NCI-H345 treated with DMSO at 0.1 percent for 48 hours (cell line): ENCODE measurements at regions not wholly inside any gene's neighbourhood (a gene's known extent, or its start where the extent isn't known, plus 50 kb on each side); places are given as distances from the start of the nearest gene placed in this dataset.
"Not testable (repeated sequence)": the region's sequence is repeated elsewhere in the genome, so short reads cannot be mapped to it uniquely, and the experiment has no call there.

ENCODE experiments used
- DNase-seq: peaks from one replicate; lab custom pipeline; 2025; ENCODE audit not compliant: unreplicated experiment; lab: John Stamatoyannopoulos, UW

DNA sequence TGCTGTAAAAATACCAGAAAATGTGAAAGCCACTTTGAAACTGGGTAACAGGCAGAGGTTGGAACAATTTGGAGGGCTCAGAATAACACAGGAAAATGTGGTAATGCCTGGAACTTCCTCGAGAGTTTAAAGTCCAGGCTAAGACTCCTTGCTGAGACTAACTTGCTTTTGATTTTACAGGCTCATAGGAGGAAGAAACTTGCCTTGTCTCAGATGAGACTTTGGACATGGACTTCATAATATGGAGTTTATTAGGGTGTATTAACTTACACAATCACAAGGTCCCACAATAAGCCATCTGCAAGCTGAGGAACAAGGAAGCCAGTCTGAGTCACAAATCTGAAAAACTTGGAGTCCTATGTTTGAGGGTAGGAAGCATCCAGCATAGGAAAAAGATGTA, 293.4 kb upstream of the TMEFF2 start:
- DNase-seq = not testable (repeated sequence)

DNA sequence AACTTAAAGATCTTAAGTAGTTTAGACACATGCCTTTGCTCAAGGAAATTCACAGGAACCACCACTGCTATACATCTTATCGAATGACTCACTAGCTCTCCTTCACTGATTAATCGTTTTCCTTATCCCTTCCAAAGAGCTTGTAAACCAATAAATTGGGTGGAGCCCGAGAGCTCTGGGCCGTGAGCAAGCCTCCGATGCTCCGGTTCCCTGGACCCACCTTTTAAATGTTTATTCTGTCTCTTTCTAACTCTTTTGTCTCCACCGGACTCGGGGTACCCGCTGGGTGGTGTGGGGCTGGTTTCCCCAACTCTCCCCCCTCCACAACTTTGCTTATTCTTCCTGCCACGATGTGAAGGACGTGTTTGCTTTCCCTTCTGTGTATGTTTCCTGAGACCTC, 292.9 kb upstream of the TMEFF2 start:
- DNase-seq = no peak

DNA sequence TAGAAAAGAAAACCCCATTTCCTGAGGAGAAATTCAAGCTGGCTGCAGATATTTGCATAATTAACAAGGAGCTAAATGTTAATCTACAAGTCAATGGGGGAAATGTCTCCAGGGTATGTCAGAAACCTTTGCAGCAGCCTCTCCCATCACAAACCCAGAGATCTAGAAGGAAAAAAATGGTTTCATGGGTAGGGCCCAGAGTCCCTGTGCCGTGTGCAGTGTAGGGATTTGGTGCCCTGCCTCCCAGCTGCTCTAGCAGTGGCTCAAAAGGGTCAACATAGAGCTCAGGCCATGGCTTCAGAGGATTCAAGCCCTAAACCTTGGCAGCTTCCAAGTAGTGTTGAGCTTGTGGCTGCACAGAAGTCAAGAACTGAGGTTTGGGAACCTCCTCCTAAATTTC, 290.2 kb upstream of the TMEFF2 start:
- no peak for DNase-seq

DNA sequence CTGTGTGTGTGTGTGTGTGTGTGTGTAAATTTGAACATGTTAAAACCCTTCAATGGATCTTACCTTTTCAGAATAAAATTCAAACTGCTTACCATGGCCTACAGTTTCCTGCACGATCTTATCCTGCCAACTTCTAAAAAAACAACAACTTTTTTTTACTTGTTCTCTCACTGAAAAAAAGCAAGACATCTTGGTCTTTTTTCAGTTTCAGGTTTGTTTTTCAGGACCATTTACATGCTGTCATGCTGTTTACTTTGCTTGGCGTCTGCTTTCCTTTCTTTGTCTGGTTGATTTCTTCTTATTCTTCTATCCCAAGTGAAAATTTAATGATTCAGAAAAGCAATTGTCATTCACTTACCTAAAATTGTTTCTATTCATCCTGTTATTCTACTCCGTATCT, 286.3 kb upstream of the TMEFF2 start:
- DNase-seq = no peak

DNA sequence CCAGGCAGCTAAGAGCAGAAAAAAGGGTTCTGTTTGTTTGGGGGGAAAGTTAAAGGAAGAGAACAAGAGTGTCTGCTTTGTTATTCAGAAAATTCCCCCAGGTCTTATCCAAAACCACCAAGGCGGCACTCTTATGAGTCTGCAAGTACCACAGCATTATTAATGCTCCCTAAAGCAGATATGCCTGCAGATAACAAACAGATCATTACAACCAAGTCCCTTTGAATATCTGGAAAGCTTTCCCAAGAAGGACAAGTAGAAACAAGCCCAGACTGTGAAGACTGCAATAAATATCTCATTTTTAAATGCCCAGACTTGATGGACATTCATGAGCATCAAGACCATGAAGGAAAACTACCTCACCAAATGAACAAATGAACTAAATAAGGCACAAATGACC, 278.6 kb upstream of the TMEFF2 start:
- no peak for DNase-seq

DNA sequence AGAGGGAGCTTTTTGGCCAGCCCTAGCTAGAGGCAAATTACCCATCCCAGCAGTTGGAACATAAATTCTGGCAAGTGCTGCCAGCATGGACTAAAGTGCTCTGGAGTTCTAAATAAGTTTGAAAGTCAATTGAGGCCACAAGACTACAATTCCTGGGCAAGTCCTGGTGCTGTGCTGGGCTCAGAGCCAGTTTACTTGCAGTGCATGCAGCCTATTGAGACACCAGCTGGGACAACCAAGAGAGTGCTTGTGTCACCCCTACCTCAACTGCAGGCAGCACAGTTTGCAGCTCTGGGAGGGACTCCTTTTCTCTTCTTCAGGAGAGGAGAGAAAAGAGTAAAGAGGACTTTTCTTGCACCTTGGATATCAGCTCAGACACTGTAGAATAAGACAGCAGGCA, 277.2 kb upstream of the TMEFF2 start:
- DNase-seq = no peak

DNA sequence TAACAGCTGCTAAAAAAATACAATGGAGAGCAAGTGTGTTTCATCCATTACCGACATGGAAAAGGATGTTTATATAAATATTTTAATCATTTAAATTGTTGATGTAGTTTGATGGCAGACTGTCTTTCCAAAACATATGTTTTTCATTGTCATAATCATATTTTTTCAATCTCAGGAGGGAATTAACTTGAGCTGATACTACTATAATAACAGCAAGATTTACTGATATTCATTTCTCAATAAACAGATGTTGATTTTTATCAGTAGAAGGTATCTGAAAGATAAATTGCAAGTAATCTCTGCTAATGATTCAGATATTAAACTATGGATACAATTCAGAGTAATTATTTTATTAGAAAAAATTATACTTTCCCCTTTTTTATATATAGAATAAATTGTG, 274.9 kb upstream of the TMEFF2 start:
- DNase-seq = no peak

DNA sequence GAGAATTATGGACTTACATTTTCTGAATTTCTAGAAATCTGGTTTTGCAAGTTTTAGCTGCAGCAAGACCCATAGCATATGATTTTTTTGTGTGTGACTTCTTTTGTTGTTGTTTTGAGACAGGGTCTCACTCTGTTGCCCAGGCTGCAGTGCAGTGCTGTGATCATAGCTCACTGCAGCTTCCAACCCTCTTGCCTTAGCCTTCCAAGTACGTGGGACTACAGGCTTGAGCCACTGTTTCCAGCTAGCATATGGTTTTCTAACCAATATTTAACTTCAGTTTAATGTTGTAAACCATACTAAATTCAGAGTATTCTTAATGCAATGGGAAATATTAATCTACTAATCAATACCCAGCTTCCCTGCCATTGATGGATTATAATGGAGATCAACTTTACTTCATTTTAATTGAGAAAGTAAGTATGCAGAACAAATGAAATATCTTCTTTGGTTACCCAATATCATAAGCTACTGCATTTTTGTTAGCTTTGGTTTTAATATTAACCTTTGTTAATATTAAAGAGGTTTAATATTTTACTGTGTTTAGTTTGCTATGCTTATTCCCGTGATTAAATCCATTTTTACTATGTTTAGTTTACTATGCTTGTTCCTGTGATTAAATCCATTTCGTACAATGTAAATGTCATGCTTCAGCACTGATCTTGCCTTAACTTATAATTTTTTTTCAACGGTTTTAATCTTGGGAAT, 273.4 kb upstream of the TMEFF2 start:
- no peak for DNase-seq

DNA sequence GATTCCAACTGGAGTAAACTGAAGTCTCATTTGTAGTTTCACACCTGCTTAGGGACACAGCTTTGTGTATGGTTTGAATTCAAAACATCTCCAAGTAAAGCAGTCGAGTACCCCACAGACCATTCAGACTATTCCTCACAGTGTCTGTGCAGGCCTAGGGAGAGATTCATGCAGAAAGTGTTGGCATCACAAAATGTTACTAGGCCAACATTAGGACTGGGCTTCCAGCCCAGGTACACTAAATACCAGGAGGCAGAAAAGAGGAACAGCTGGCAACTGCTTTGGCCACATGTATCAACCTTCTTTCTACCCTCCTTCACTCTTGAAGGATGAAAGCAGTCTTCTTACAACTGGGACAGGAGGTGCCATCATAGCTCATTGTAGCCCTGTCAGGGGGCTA, 270.4 kb upstream of the TMEFF2 start:
- no peak for DNase-seq

DNA sequence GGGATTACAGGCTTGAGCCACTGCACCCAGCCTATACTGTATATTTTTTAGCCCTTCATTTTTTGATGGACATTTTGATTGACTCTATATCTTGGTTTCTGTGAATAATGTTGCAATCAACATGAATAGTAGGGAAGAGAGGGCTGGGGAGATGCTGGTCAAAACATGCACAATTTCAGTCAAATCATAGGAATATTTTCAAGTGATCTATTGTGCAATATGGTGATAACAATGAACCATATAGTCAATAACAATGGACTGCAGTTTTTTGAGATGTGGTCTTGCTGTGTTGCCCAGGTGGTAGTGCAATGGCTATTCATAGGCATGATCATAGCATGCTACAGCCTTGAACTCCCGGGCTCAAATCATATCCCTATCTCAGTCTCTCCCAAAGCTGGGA, 264.7 kb upstream of the TMEFF2 start:
- DNase-seq = no peak

DNA sequence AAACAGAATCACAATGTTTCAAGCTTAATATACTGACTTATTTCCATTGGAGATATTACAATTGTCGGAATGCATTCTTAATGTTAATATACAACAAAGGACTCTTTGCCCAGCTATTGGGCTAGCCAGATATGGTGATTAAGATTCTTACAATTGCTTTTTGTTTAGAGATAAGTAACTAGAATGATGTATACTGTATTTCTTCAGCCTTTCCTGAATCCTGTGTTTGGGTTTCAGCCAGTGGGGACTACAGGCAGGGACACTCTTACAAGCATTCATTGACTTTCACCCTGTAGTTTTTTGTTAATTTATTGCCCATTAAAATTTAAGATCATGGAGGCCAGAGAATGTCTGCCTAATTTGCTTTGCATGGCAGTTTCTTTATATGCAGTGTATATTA, 254.1 kb upstream of the TMEFF2 start:
- DNase-seq = no peak

DNA sequence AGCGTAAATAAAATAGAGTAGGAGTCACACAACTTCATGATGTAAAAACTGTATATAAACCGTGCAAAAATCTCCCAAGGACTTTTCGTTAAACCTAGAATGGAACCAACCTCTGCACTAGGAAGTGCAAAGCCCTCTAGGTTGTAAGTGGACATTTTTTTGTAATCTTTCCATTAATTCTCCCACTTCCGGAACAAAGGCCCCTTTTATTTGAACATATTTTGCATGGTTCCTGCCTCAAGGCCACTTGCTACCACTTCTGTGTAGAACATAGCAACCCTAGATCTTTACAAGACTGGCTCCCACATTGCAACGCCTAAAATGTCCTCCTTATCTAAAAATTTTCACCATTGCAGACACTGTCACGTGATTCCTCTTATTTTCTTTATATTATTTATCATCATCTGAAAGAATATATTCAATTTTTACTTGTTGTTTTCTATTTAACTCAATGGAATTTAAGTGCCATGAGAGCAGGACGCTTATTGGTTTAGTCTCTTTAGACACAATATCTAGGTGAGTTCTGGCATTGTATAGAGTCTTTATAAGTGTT, 249.6 kb upstream of the TMEFF2 start:
- DNase-seq = no peak

DNA sequence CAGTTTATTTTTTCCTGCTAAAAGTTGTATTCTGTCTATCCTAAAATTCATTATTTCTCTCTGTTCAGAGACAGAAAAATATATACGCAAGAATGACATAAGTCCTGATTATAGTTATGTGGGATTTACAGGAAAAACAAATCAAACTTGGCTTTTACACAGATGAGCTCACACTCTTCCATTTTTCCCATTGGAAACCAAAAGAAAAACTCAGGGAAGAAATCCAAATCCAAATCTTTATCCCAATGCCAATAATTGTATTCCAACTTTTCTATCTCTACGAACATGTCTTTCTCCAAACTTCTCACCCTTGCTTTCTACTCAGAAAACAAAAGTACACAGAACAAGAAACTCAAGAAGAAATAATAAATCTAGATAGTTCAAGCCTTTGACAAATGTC, 249.1 kb upstream of the TMEFF2 start:
- DNase-seq = no peak

DNA sequence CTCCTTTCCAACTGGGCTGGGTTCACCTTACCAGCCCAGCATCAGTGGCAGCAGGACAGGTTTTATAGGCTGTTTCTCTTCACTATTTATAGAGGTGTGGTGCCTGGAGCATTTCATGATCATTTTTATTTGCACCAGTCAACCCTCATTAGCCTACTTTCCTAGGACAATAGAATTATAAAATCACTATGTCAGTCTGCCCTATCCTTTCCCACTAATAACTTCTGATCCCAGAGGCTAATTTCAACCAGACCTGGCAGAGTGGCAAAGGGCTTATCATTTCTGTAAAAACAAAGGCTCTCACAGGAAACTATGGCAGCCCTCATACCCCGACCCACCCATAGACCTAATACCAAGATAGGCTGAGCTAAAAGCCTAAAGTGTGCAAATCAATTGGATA, 243.5 kb upstream of the TMEFF2 start:
- DNase-seq = no peak

DNA sequence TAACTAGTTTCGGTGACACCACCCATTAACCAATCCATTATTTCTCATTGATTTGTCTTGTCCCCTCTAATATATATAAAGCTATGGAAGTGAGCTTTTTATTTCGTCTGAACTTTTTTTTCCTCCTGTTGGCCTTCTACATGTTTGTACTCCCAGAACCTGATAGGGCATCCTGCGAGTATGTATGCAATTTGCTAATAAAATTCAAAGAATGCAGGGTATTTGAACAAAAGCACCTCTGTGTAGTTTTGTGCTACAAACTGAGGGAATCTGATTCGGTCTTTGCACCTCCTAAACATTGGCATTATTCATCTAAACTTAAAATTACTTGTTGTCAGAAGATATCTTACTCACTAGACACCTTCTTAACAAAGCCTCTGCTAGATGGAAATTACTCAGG, 242.9 kb upstream of the TMEFF2 start:
- no peak for DNase-seq

DNA sequence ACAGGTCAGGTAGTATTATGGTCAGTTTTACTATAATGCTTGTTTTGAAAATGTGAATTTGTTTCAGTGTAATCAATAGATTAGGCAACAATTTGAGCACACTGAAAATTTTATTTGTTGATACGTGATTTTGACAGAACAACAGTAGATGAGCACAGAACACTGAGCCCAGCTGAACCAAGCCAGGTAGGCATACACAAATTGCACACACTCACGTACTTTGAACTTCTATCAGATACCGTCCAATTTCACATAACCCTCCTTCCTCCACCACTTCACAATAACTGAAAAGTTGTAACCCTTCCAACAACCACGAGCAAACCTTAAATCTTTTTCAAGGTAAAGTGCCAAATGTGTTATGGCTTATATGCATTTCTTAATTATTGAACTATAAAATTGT, 229.5 kb upstream of the TMEFF2 start:
- no peak for DNase-seq

DNA sequence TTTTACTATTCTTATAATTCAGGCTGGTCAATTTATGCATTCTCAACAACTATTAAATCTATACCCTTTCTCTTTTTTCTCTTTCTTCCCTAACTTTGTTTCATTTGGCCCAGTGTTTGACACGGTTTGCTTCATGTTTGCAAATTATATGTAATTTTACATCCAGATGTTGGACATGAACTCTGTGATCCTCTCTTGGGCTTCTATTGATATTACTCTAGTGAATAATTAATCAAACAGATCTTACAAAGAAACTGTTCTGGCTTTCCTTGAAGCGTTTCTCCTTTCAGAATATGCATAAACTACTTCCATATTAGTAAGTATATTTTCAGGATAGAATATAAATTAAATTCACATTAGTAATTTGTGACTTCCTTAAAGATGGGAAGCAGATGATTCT, 225.1 kb upstream of the TMEFF2 start:
- no peak for DNase-seq

DNA sequence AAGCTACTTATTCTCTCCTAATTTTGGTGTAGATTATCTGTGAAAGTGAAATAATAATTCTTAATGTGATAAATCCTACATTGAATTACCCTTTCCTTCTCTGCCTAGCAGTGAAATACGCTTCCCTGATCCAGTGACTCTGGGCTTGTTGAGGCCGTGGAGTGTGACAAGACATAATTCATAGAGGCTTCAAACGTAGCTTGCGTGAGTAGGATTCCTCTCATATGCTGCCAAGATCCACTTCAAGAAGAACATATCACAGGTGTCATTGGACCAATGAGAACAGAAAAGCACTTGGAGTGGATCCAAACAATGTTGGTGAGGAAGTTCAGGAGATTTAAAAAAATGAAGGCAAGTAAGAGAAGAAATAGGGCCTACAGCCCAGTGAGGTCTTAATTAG, 221.3 kb upstream of the TMEFF2 start:
- DNase-seq = no peak

DNA sequence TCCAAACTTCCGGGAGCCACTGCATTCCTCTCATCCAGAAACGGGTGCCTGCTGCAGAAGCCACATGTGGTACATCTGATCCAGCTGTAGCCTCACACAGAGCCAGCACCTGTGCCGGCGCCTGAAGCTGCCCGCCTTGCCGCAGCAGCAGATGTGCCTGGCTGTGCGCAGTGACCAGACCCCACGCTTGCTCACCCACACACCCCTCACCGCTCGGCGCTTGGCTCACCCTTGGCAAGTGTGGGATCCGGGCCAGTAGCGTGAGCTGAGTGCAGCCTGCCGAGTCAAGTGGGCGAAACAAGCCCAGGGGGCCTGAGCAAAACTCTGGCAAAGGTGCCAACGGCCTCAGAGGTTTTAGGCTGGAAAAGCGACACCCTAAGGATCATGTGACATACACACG, 220.1 kb upstream of the TMEFF2 start:
- DNase-seq = no peak

DNA sequence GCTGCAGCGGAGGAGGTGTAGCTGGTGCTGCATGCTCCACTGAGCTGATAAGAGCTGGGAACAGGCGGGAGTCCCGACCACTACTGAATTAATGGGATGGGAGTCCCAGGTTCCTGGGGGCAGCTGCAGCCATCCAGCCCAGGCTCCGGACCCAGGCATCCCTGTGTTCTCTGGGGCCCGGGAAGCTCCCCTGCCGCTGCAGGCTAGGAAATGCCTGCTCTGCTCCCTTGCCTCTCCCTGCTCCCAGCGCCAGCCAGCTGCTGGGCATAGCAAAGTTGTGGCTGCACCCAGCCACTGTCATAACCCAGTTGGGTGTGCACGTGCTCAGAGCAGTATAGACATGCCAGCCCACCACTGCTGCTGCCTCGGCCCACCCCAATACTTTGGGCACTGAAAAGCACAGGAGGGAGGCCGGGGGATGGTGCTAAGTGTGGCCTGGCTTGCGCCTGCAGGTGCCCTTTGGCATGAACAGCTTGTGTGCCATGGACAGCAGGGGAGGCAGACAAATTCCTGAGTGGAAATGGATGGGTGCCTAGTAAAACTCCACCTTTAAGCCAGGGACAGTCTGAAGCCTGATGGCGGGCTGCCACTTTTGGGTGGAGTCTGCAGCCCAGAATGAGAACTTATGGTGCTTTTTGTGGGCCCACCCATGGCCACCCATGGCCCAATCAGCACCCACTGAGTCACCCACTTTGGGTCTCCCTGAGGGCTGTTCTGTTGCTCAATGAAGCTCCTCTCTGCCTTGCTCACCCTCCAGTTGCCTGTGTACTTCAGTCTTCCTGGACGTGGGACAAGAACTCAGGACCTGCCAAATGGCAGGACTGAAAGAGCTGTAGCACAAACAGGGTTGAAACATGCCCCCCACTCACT, 219.3 kb upstream of the TMEFF2 start:
- no peak for DNase-seq

DNA sequence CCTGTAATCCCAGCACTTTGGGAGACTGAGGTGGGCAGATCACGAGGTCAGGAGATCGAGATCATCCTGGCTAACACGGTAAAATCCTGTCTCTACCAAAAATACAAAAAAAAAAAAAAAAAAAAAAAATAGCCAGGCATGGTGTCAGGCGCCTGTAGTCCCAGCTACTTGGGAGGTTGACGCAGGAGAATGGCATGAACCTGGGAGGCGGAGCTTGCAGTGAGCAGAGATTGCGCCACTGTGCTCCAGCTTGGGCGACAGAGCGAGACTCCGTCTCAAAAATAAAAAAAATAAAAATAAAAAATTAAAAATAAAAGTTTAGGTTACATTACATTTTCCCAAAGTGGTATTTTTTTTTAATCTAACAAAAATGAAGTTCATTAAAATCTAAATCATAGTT, 218.1 kb upstream of the TMEFF2 start:
- not testable (repeated sequence) for DNase-seq

DNA sequence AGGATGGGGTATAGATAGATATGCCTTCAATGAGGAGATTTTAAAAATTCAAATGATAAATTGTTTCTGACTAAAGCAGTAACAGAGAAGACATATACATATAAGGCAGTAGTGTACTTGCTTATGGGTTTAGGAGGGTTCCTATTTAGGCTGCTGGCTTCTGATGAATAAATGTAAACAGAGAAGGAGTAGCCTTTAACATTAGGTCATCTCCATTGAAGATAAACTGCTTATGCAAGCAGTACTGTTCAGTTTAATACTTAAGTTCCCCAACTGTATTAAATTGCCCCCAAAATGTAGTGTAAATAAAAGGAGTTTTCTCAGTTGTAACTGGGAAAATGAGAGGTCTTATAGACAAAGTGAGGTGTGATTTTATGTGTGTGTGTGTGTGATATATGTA, 217.7 kb upstream of the TMEFF2 start:
- DNase-seq = no peak
